Muscle of leg (tissue), 3 donors: ENCODE measurements at regions not wholly inside any gene's neighbourhood (a gene's known extent, or its start where the extent isn't known, plus 50 kb on each side); places are given as distances from the start of the nearest gene placed in this dataset.

Source experiments
- DNase-seq: peaks from one replicate; pipeline ENCODE4 v3.0.0; 2013
- H3K27ac ChIP-seq: one replicate; pipeline ENCODE4 v1.5.1; 2013; ENCODE audit warnings: mild to moderate bottlenecking, low read length, control low read depth
- H3K27me3 ChIP-seq: one replicate; pipeline ENCODE4 v1.6.1; 2013; ENCODE audit warnings: low read length; ENCODE audit not compliant: control insufficient read depth, insufficient read depth
- H3K36me3 ChIP-seq: one replicate; pipeline ENCODE4 v1.6.1; 2013; ENCODE audit warnings: low read length; ENCODE audit not compliant: control insufficient read depth, insufficient read depth
- H3K4me1 ChIP-seq: one replicate; pipeline ENCODE4 v1.6.1; 2013; ENCODE audit warnings: low read length; ENCODE audit not compliant: control insufficient read depth, insufficient read depth
- H3K4me3 ChIP-seq: one replicate; pipeline ENCODE4 v1.5.1; 2013; ENCODE audit warnings: low read length, control low read depth
- H3K9me3 ChIP-seq: replicated peaks from 2 replicates; pipeline ENCODE4 v1.6.1; 2013; ENCODE audit warnings: low read depth, low read length; ENCODE audit not compliant: control insufficient read depth
- WGBS: methylation state at CpG from one replicate; pipeline ENCODE4 v1.1.5; 2013; ENCODE audit warnings: missing lambda C conversion rate; ENCODE audit not compliant: insufficient coverage; 5-methylcytosine and 5-hydroxymethylcytosine counted together

DNA sequence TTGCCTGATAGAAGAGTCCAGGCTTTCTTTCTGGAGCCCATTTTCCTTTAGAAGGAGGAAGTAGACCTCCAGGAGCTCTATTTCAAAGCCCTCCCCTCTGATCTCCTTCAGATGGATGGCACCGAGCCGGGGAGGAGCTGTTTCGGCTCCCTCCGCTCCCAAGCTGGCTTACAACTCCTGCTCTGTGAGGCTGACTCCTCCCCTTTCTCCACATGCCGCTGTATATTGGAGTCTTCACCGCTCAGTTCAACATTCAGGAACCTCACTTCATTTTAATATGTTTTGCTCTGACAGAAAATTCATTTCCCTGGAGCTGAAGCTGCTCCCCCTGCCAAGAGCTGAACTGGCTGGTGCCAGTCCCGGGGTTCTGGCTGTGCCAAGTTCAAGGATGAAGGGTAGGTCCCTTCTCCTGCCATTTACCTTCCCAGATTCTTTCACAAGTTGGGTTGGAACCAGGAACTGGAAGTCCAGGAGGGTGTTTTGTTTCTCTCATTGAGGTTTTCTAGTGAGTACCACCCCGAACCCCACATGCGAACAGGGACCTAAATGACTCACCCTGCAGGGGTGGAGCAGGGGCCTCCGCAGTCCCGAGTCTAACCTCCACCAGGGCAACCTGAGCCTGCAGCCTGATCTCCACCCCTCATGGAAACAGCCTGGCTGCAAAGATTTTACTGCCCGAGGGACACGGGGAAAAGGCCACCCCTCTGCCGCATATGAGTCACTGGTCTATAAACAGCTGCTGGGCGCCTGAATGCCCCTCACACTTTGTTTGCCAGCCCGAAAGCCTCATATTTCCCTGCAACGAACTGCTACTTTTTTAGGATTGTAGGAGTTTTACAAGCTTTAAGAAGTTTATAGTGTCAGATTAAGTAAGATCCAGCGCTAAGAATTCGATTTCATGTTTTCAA, 68.6 kb upstream of the FOXA2 start:
- no peaks in the 10 kb centered on the region for H3K36me3 ChIP-seq
- H3K27ac ChIP-seq: no peak overlapping the region
- peaks cover 12% of the 10 kb centered on the region for H3K27me3 ChIP-seq
- H3K9me3 ChIP-seq: no peaks in the 10 kb centered on the region
- WGBS: 24% methylated on average over 12 of the region's 19 CpGs
- H3K4me1 ChIP-seq: peaks cover 18% of the 10 kb centered on the region
- peak; percentile 27 for DNase-seq
- no peak overlapping the region for H3K4me3 ChIP-seq

DNA sequence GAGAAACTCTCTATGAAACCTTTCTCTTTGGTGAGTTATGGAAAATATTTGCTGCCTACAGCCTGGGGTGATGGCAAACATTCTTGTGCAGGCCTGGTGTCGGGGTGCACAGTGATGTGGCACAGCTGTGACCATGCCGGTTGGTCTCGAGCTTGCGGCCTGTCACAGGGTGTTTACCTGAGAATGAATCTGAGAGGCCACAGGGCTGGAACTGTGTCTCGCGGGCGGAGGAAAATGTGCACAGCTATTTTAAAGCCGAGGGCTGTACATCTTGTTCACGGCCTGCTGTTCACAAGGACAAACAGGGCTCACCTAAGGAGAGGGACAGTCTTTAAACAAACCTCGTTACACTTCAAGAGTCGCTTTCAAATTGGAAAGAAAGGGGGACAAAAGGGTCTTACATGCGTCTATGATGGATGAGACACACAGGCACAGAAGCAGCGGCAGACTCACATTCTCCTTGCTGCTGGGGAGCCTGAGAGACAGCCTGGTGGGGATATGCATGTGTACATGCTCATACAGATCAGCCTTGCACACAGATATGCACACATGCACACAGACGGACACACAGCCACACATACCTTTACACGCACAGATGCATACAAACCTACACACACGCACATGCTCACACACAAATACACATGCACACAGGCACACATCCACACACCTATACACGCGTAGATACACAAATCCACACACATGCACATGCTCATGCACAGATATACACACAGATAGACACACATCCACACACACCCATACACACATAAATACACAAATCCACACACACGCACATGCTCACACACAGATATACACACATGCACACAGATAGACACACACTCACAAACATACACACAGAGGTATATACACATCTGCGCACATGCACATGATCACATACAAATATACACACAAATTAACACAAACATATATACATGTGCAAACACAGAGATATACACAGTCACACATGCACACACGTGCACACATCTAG, 69.6 kb upstream of the FOXA2 start:
- Histone ChIP-seq H3K27me3 (peaks cover 12% of the 10 kb centered on the region), H3K27ac (no peak overlapping the region)
- WGBS: 72% methylated on average over 20 of the region's 21 CpGs

DNA sequence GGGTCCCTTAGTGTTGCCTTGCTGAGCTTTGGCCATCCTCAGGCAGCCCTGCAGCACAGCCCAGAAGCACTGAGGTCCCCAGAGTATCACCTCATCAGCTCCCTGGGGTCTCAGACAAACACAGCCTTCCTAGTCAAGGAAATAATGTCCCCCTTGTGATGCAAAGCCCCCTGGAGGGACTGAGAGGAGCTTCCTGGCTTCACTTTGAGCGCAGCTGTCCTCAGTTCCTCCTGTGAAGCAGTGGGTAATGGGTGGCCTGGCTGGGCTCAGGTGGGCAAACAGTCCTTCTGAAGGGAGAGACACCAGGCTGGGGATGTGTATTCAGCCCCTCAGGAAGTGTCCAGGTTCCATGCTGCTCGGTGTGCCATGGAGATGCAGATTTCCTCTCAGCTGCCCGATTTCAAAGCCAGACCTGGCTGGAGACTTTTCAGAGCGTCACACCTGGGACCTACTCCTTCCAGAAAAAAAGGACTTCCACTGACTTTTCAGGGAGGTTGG, 79.2 kb upstream of the FOXA2 start:
- Histone ChIP-seq H3K9me3 (no peaks in the 10 kb centered on the region), H3K36me3 (no peaks in the 10 kb centered on the region), H3K27ac (no peak overlapping the region), H3K4me1 (no peaks in the 10 kb centered on the region), H3K4me3 (no peak overlapping the region), H3K27me3 (peaks cover 12% of the 10 kb centered on the region)
- WGBS: 0% methylated on average over 2 of the region's 4 CpGs
- DNase-seq: no peak

More for the DNA sequence above, 69.6 kb upstream of the FOXA2 start:
- no peak for DNase-seq
- Histone ChIP-seq H3K4me1 (peaks cover 18% of the 10 kb centered on the region), H3K9me3 (no peaks in the 10 kb centered on the region), H3K36me3 (no peaks in the 10 kb centered on the region), H3K4me3 (no peak overlapping the region)

DNA sequence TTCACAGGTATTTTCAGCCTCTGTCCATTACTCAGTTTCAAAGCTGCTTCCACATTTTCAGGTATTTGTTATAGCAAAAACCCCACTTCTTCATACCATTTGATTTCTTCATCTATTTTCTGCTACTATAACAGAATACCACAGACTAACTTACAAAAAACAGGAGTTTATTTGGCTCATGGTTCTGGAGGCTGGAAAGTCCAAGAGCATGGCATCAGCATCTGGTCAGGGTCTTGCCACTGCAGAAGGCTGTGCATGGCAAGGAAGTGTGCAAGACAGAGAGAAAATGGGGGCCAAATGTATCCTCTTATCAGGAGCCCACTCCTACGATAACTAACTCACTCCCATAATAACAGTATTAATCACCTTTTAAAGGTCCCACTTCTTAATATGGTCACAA, 82.8 kb upstream of the FOXA2 start:
- Histone ChIP-seq H3K4me3 (no peak overlapping the region), H3K27ac (no peak overlapping the region), H3K9me3 (peaks cover 2% of the 10 kb centered on the region), H3K36me3 (no peaks in the 10 kb centered on the region), H3K4me1 (no peaks in the 10 kb centered on the region), H3K27me3 (peaks cover 11% of the 10 kb centered on the region)
- no peak for DNase-seq
- WGBS: no CpG with 5 or more reads among the region's 1 CpG

DNA sequence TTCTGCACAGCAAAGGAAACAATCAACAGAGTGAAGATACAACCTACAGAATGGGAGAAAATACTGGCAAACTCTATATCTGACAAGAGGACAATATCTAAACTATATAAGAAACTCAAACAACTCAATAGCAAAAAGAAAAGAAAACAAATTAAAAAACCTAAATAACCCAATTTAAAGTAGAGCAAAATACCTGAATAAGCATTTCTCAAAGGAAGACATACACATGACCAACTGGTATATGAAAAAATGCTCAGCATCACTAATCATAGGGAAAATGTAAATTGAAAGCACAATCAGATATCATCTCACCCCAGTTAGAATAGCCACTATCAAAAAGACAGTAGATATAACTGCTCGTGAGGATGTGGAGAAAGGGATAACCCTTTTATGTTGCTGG, 87.8 kb upstream of the FOXA2 start:
- peaks cover 4% of the 10 kb centered on the region for H3K27me3 ChIP-seq
- no CpG with 5 or more reads among the region's 1 CpG for WGBS
- DNase-seq: no peak
- H3K27ac ChIP-seq: no peak overlapping the region
- H3K36me3 ChIP-seq: no peaks in the 10 kb centered on the region
- no peak overlapping the region for H3K4me3 ChIP-seq
- peaks cover 2% of the 10 kb centered on the region for H3K9me3 ChIP-seq
- H3K4me1 ChIP-seq: no peaks in the 10 kb centered on the region

DNA sequence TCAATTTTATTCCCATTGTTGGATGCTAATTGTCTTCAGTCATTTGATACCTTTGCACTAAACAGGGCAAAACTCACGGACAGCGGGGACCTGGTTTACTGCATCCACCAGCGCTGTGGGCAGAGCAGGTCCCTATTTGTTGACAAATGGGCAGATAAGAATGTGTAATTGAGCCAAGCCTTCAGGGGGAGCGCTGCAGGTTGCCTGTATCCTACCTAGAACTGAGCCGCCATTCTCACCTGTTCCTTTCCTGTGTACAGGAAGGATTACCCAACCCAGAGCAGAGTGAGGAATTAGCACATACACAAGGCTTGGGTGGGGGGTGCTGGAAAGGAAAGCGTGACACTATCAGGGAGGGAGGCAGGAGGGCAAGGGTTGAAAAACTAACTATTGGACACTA, 89.1 kb upstream of the FOXA2 start:
- WGBS: 58% methylated on average over 3 of the region's 6 CpGs
- no peak for DNase-seq
- Histone ChIP-seq H3K27ac (no peak overlapping the region), H3K9me3 (peaks cover 2% of the 10 kb centered on the region), H3K27me3 (peaks cover 4% of the 10 kb centered on the region), H3K4me1 (no peaks in the 10 kb centered on the region), H3K36me3 (no peaks in the 10 kb centered on the region), H3K4me3 (no peak overlapping the region)

DNA sequence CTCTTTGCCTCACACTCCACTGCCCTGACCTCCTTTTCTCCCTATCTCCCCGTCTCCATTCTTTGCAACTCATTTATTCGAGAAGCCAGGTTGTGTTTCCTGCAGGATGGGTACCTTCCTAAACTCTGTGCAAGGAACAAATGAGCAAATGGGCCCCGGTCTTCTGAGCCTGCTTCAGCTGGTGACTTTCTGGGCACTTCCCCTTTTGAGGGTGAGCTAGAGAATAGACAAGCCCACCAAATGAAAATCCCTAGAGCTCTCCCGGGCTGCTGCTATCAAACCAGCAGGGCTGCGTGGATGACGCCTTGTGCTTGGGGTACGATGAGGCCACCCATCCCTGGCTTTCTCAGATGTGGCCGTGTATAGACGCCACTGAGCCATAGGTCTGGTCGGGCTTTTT, 91.0 kb upstream of the FOXA2 start:
- Histone ChIP-seq H3K36me3 (no peaks in the 10 kb centered on the region), H3K4me1 (no peaks in the 10 kb centered on the region), H3K27ac (no peak overlapping the region), H3K9me3 (peaks cover 7% of the 10 kb centered on the region), H3K27me3 (peaks cover 8% of the 10 kb centered on the region), H3K4me3 (no peak overlapping the region)
- WGBS: 82% methylated on average over 5 of the region's 10 CpGs
- DNase-seq: no peak

DNA sequence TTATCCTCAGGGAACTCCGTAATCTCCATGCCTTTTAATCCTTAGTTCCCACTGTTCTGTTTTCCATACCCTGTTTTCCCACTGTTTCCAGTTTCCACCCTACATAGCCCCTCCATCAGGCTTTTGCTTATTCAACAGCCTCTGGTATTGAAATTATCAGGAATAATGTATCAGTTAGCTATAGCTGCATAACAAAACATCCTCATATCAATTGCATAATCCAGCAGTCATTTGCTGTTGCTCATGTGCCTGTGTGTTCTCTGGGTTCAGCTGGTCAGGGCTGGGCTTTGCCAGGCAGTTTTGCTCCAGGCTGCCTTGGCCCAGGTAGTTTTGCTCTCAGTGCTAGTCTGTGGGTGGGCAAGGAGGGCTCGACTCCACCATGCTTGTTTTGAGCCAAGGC, 94.3 kb upstream of the FOXA2 start:
- no peak overlapping the region for H3K27ac ChIP-seq
- H3K4me3 ChIP-seq: no peak overlapping the region
- no peaks in the 10 kb centered on the region for H3K36me3 ChIP-seq
- DNase-seq: no peak
- peaks cover 5% of the 10 kb centered on the region for H3K9me3 ChIP-seq
- WGBS: 90% methylated on average over 2 of the region's 2 CpGs
- peaks cover 11% of the 10 kb centered on the region for H3K27me3 ChIP-seq
- no peaks in the 10 kb centered on the region for H3K4me1 ChIP-seq

DNA sequence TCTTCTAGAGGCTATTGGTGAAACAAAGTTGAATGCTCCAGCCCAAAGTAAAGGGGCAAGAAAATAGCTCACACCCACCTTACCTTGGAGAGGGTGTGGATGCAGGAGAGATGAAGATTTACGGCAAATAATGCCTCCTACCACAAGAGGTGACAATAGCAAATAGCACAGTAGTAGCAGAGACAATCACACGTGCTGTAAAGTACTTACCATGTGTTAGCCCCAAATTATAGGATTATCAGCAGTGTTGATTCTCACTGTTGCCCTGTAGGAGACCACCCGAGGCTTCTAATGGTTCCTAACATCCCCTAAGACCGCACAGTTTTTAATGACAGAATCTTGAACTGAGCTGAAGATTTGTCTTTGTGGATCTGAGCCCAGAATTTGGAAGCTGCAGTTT, 94.8 kb upstream of the FOXA2 start:
- Histone ChIP-seq H3K36me3 (no peaks in the 10 kb centered on the region), H3K4me3 (no peak overlapping the region), H3K4me1 (no peaks in the 10 kb centered on the region), H3K27ac (no peak overlapping the region), H3K27me3 (peaks cover 11% of the 10 kb centered on the region), H3K9me3 (peaks cover 5% of the 10 kb centered on the region)
- 29% methylated on average over 1 of the region's 4 CpGs for WGBS
- no peak for DNase-seq
